NT2/D1 (cell line): ENCODE measurements at regions not wholly inside any gene's neighbourhood (a gene's known extent, or its start where the extent isn't known, plus 50 kb on each side); places are given as distances from the start of the nearest gene placed in this dataset.

Experiments used
- SUZ12 ChIP-seq: IDR thresholded peaks from 2 replicates; pipeline ENCODE4 v1.6.1; 2011; ENCODE audit not compliant: insufficient read length, insufficient read depth; ENCODE audit errors: extremely low read depth
- YY1 ChIP-seq: IDR thresholded peaks from 2 replicates; pipeline ENCODE4 v1.6.1; 2011; ENCODE audit not compliant: insufficient read length, insufficient read depth
- ZNF274 ChIP-seq: IDR thresholded peaks from 2 replicates; pipeline ENCODE4 v1.6.1; 2011; ENCODE audit warnings: mild to moderate bottlenecking, low read depth, low read length

- TF ChIP-seq YY1, result no peak
- no peak for TF ChIP-seq ZNF274
- TF ChIP-seq SUZ12, result no peak
Measured at GRCh38 chr1:185427264-185427663, 110.2 kb upstream of the IVNS1ABP start.
